ENCODE measurements at regions not wholly inside any gene's neighbourhood (a gene's known extent, or its start where the extent isn't known, plus 50 kb on each side); places are given as distances from the start of the nearest gene placed in this dataset.

DNA sequence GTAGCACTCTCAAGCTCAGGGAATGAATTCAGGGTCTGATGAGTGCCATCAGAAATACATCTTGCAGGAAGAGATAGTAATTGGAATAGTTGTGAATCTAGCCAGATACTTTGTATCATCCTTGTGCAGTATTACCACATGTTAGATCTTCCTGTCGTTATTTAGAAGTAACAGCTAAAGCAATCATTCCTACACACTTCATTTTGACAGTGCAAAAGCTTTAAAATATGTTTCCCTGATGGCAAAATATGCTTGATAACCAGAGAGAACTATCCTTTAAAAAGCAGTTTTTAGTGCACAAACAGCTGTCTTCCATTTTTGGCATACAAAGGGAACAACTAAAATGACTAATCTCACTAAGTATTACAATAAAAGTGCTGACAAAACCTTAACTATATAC is 149.5 kb upstream of the SLC38A2 start:
- TF ChIP-seq, protein P1, sequence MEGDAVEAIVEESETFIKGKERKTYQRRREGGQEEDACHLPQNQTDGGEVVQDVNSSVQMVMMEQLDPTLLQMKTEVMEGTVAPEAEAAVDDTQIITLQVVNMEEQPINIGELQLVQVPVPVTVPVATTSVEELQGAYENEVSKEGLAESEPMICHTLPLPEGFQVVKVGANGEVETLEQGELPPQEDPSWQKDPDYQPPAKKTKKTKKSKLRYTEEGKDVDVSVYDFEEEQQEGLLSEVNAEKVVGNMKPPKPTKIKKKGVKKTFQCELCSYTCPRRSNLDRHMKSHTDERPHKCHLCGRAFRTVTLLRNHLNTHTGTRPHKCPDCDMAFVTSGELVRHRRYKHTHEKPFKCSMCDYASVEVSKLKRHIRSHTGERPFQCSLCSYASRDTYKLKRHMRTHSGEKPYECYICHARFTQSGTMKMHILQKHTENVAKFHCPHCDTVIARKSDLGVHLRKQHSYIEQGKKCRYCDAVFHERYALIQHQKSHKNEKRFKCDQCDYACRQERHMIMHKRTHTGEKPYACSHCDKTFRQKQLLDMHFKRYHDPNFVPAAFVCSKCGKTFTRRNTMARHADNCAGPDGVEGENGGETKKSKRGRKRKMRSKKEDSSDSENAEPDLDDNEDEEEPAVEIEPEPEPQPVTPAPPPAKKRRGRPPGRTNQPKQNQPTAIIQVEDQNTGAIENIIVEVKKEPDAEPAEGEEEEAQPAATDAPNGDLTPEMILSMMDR (IDR thresholded peaks at IDR 0.05), result no peak
- TF ChIP-seq POLR2A (IDR thresholded peaks at IDR 0.05) (no peak), EP300 (IDR thresholded peaks at IDR 0.05) (no peak)
